ENCODE measurements at regions not wholly inside any gene's neighbourhood (a gene's known extent, or its start where the extent isn't known, plus 50 kb on each side); places are given as distances from the start of the nearest gene placed in this dataset.

GRCh38 chr6:21496196-21496595 lies 97.4 kb upstream of the SOX4 start:
- TF ChIP-seq, protein P1, sequence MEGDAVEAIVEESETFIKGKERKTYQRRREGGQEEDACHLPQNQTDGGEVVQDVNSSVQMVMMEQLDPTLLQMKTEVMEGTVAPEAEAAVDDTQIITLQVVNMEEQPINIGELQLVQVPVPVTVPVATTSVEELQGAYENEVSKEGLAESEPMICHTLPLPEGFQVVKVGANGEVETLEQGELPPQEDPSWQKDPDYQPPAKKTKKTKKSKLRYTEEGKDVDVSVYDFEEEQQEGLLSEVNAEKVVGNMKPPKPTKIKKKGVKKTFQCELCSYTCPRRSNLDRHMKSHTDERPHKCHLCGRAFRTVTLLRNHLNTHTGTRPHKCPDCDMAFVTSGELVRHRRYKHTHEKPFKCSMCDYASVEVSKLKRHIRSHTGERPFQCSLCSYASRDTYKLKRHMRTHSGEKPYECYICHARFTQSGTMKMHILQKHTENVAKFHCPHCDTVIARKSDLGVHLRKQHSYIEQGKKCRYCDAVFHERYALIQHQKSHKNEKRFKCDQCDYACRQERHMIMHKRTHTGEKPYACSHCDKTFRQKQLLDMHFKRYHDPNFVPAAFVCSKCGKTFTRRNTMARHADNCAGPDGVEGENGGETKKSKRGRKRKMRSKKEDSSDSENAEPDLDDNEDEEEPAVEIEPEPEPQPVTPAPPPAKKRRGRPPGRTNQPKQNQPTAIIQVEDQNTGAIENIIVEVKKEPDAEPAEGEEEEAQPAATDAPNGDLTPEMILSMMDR (IDR thresholded peaks at IDR 0.05), result no peak
- TF ChIP-seq POLR2A (IDR thresholded peaks at IDR 0.05) (no peak), POLR2AphosphoS5 (IDR thresholded peaks at IDR 0.05) (no peak)
